GM18909 (cell line): ENCODE measurements at regions not wholly inside any gene's neighbourhood (a gene's known extent, or its start where the extent isn't known, plus 50 kb on each side); places are given as distances from the start of the nearest gene placed in this dataset.

Source experiments
- ATAC-seq: cut with Tn5 transposase; IDR thresholded peaks from one replicate; pipeline ENCODE4 v1.9.1; 2021; ENCODE audit warnings: mild to moderate bottlenecking; ENCODE audit not compliant: unreplicated experiment, poor library complexity

- no peak for ATAC-seq
Measured at GRCh38 chr21:16159213-16159970, 429.6 kb downstream of the USP25 start.

DNA sequence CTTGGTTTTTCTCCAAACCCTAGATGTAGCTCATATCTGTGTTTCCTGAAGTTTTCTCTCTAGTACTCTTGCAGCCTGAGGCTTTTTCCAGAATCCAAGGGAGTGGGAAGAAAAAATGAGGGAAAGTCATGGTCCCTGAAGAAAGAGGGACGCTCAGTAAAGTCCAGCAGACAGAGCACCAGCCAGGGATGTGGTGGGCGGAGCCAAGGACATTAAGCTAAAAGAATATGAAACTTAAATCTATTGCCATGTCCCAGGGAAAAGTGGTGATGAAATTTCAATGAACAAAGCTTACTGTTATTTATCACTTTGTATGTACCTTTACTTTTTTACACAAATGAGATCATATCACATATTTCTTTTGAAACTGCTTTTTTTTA is 430.2 kb downstream of the USP25 start:
- ATAC-seq, result no peak

DNA sequence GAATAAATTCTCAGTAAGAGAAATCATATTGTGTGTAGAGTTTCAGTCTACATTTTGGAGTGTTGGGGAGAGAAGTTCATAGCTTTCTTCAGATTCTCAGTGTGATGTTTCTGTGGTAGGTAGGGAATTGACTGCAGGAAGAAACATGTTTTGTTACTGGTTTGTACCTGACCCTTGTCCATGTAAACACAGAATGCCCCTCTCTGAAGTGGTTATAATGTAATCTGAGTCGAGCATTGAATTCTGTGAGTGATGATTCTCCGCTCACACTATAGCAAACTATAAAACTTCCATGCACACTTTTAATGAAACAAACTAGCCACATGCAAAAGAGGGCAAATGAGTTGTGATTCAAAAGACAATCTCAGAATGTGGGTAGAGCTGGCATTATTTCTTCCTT is 433.2 kb downstream of the USP25 start:
- ATAC-seq, result no peak

DNA sequence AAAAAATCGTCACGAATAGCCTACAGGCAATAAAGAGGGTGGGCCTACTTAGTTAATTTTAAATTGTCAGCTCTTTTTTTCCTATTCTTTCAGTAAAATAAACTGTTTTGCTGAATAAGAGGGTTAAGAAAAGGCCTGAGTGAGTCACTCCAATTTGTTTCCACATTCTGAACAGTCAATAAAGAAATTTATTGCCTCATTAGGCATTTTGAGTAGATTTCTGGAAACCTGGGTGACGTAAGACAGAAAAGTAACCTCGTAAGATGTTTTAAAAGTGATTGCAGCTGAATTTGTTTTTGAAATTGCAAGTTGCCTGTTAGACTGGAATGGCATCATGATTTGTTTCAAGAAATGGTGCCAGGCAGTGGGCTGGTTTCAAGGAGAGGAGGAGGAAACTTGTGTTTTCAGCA is 439.3 kb downstream of the USP25 start:
- no peak for ATAC-seq

GRCh38 chr21:16169779-16170178 is 440.0 kb downstream of the USP25 start:
- no peak for ATAC-seq

GRCh38 chr21:16176570-16176969 is 446.8 kb downstream of the USP25 start:
- ATAC-seq, result no peak

DNA sequence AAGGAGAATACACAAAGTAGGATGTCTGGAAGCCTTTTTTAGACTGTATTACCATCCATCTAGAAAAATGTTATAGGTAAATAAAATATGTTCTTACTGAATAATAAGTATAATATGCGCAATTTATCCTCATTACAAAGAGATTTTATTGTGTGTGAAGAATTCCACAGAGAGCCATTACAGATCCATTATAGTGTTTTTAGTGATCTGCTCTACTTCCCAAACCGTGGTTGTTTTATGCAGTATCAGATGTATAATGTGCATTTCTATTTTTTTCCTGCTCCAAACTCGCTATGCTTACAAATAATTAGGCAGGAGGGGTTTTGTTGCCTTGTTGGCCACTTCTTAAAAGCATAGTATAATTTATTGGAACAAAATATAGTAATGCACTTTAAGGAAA is 447.8 kb downstream of the USP25 start:
- ATAC-seq, result no peak

GRCh38 chr21:16179773-16180172 is 450.0 kb downstream of the USP25 start:
- ATAC-seq, result no peak

DNA sequence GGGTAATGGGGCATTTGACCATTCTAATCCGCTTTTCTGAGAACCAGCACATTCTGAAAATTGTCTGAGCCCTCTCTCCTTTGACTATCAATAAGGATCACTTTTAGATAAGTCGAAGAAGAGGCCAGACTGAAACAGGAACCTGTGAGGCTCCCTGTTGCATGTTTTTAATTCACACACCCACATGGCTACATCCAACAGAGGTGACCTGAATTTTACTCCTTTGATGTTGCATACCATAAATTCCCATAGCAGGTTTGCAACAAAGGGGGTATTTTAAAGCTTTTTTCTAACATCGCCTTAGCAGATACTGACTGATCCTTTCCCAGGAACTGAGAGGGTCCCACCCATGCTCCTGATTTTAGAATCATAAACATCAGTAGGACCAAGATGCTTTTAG is 450.8 kb downstream of the USP25 start:
- no peak for ATAC-seq

GRCh38 chr21:16181018-16181417 is 451.2 kb downstream of the USP25 start:
- no peak for ATAC-seq

- ATAC-seq, result no peak
Measured at GRCh38 chr21:16185766-16186165, 456.0 kb downstream of the USP25 start.

GRCh38 chr21:16186742-16187141 is 457.0 kb downstream of the USP25 start:
- no peak for ATAC-seq

DNA sequence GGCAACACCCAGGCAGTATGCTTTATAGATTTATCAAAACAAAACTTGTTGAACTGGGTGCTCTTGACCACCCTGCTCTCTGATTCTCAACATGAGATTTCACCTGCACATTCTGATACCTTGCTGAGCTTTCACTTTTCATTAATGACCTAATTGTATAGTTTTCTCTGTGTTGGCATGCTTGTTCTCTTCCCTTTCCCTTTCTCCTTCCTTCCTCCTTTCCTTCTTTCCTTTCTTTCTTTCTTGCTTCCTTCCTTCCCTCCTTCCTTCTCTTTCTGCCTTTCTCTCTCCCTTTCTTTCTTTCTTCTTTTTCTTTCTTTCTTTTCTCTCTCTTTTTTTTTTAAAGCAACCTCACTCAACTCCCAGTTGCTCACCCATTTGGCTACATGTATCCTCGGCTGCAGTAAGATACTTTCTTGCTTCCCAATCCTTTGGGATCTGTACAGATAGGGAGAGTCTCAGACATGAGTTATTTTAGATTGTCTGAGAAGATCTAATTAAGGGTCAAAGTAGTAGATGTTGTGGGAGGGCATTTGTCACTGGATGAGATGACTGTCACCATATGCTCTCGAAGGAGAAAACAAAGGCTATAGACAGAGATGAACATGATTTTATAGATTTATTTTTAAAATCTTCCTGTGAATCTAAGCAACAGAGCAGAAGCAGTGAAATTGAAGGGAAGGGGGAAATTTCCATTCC is 458.0 kb downstream of the USP25 start:
- ATAC-seq, result no peak

GRCh38 chr21:16192902-16193301 is 463.1 kb downstream of the USP25 start:
- ATAC-seq, result no peak

DNA sequence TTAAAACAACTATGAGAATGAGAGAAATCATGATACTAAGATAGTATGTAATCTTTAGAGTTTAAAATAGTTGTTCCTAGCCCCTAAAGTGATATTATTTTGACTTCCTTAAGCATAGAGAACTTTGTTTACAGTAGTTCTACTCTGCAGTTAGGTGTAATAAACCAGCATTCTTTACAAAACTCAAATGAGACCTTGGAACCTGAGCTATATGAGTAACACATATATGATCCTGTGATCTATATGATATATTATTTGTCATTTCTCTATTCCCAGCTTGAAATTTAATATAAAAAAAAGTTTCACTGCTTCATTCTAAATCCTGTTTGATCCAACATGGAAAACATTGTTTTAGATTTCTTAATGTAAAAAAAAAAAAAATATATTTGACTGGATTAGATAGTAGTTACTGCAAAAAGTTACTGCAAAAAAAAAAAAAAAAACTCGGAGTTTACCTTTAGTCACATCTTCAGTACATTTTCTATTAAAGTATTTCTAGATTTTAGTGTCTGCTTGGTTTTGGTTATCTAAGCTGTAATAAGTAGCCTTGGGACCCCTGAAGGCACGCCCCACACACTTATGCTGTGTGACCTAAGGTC is 463.8 kb downstream of the USP25 start:
- no peak for ATAC-seq

- peak; percentile 66 for ATAC-seq
Measured at GRCh38 chr21:16194095-16194787, 464.5 kb downstream of the USP25 start.

DNA sequence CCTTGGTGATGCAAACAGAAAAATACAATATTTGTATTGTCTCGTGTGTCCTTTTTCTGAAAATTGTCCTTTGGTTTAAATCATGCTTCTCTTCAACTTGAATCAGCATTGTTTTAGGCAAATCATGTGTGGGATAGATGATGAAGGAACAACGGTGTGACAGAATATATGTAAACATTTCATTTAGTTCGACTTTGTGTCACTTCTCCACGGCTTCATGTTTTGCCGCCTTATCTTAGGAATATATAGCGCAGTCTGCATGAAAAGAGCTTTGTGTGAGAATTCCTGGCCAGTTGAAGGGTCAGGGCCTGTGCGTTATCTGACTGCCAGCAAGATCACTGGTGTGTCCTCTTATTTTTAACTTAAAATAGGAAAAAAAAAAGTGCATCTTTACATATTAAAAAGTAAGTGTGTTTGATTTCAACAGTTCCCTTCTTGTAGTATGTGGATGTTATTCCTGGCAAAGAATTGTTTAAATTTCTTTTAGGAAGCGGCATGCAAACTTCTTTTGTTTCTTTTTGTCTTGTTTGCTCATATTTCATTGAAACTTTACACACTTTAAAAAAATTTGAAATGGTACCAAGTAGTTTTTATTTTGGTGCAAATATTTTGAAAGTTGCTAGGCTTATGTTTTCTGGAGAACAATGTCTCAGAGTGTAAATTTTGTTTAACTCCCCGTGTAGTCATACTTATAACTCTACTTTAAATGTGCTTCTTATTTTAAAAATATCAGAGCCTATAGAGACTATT is 465.2 kb downstream of the USP25 start:
- no peak for ATAC-seq

GRCh38 chr21:16195538-16195910 is 465.7 kb downstream of the USP25 start:
- no peak for ATAC-seq

GRCh38 chr21:16196001-16196400 is 466.2 kb downstream of the USP25 start:
- no peak for ATAC-seq

GRCh38 chr21:16198546-16198945 is 468.8 kb downstream of the USP25 start:
- ATAC-seq, result no peak
